ENCODE measurements at regions not wholly inside any gene's neighbourhood (a gene's known extent, or its start where the extent isn't known, plus 50 kb on each side); places are given as distances from the start of the nearest gene placed in this dataset.

- DNase-seq (ENCODE audit: low spot score) (peak; percentile 22), ATAC-seq (peak; percentile 86)
- no peak overlapping the region for H2AFZ ChIP-seq
- H3K79me2 ChIP-seq (replicated peaks; ENCODE audit: insufficient read depth) = no peaks in the 10 kb centered on the region
- H3K9me2 ChIP-seq (ENCODE audit: insufficient read depth) = 0 out of 2 replicates have a peak, but pooled peaks cover 2% of the 10 kb centered on the region
- H4K20me1 ChIP-seq (replicated peaks; ENCODE audit: insufficient read depth) = no peaks in the 10 kb centered on the region
- Mint-ChIP-seq H3K4me3 (no peak overlapping the region), H3K4me1 (no peaks in the 10 kb centered on the region), H3K27ac (no peak overlapping the region), H3K9me3 (no peaks in the 10 kb centered on the region), H3K36me3 (ENCODE audit: low read depth) (no peaks in the 10 kb centered on the region), H3K27me3 (ENCODE audit: insufficient read depth, low read depth, poor library complexity) (peaks cover 2% of the 10 kb centered on the region)
- TF ChIP-seq JUNB (IDR thresholded peaks at IDR 0.05; ENCODE audit: unreplicated experiment) (no peak), NANOG (IDR thresholded peaks at IDR 0.05; ENCODE audit: borderline replicate concordance) (no peak), ZNF462 (CRISPR knock-in tag; IDR thresholded peaks at IDR 0.05) (no peak), CTCF (conservative IDR thresholded peaks at IDR 0.05; ENCODE audit: low read depth in 2 of 2) (no peak), STAT1 (IDR thresholded peaks at IDR 0.05; ENCODE audit: unreplicated experiment) (no peak), ZNF114 (CRISPR knock-in tag; IDR thresholded peaks at IDR 0.05) (no peak), REST (IDR thresholded peaks at IDR 0.05; ENCODE audit: unreplicated experiment) (no peak), EZH2phosphoT487 (IDR thresholded peaks at IDR 0.05; ENCODE audit: unreplicated experiment) (no peak), ETS1 (IDR thresholded peaks at IDR 0.05) (no peak), POLR2AphosphoS5 (IDR thresholded peaks at IDR 0.05; ENCODE audit: low read depth) (no peak), ZNF331 (CRISPR knock-in tag; IDR thresholded peaks at IDR 0.05; ENCODE audit: low read depth) (no peak), CREB1 (CRISPR knock-in tag; IDR thresholded peaks at IDR 0.05; ENCODE audit: low read depth) (no peak), EZH2 (IDR thresholded peaks at IDR 0.05; ENCODE audit: low read depth, unreplicated experiment) (no peak)
- no peak overlapping the region for H3K4me2 ChIP-seq
- no peaks in the 10 kb centered on the region for H3K4me1 ChIP-seq (ENCODE audit: insufficient read depth)
- H3K27me3 ChIP-seq (ENCODE audit: insufficient read depth) = no peaks in the 10 kb centered on the region
- no peaks in the 10 kb centered on the region for H3K36me3 ChIP-seq (ENCODE audit: insufficient read depth)
- no peaks in the 10 kb centered on the region for H3F3A ChIP-seq (replicated peaks; ENCODE audit: low read depth)
- H3K4me3 ChIP-seq = no peak overlapping the region
- H3K27ac ChIP-seq (ENCODE audit: low read depth) = no peak overlapping the region
These were observed 56.1 kb upstream of the GALNT15 start for GRCh38 chr3:16118396-16118795.
